Lower lobe of right lung (tissue), 2 donors: ENCODE measurements at regions not wholly inside any gene's neighbourhood (a gene's known extent, or its start where the extent isn't known, plus 50 kb on each side); places are given as distances from the start of the nearest gene placed in this dataset.

Experiments
- ATAC-seq, 2 donors: fragments of 200-7000 bp; cut with Tn5 transposase; one replicate each; pipeline ENCODE4 v1.9.1; 2020 to 2022; ENCODE audit warnings: mild to moderate bottlenecking in 2 of 2, moderate library complexity in 2 of 2
- DNase-seq: peaks from one replicate; pipeline ENCODE4 v3.0.0-alpha.2; 2020
- H3K27ac ChIP-seq: fragments of 200-600 bp; one replicate; pipeline ENCODE4 v1.8.0; 2022
- H3K27me3 ChIP-seq: fragments of 200-600 bp; one replicate; pipeline ENCODE4 v1.8.0; 2022; ENCODE audit warnings: low read depth
- H3K36me3 ChIP-seq: fragments of 200-600 bp; one replicate; pipeline ENCODE4 v1.8.0; 2022; ENCODE audit warnings: mild to moderate bottlenecking
- H3K4me1 ChIP-seq: fragments of 200-600 bp; one replicate; pipeline ENCODE4 v1.8.0; 2022
- H3K4me3 ChIP-seq: fragments of 200-600 bp; one replicate; pipeline ENCODE4 v1.8.0; 2022; ENCODE audit warnings: mild to moderate bottlenecking
- H3K9me3 ChIP-seq: fragments of 200-600 bp; one replicate; pipeline ENCODE4 v1.8.0; 2022
- intact Hi-C: fragments of 100-400 bp; cut with DNase I; formaldehyde crosslinking; loops from one replicate; pipeline ENCODE4 v1.11.0; 2022
- TF ChIP-seq, protein P1 (sequence below): fragments of 200-600 bp; IDR thresholded peaks from one replicate; pipeline ENCODE4 v1.8.0; 2022; ENCODE audit warnings: antibody characterized with exemption, mild to moderate bottlenecking
- donor health status: DM: no; HTN: yes; CAD: no; lungs with severe emphysema.

DNA sequence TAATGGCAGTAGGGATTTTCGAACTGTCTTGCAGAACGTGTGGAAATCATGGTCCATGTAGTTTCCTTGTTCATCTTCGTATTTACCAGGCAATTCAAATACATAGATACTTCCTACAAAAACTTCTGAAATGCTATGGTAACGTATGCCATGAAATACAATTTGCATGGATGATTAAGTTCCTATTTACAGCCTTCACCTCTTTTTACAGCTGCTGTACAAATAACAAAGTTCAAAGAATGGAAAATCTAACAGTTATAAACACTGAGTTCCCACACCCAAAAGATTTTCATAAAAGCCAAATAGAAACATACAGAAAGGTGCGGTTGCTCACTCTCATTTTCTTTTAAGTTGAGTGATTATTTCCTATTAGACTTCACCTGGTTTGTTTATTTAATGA is 115.8 kb upstream of the TNFSF11 start:
- intact Hi-C loops: no loop called here
- H3K4me3 ChIP-seq: no peak overlapping the region

DNA sequence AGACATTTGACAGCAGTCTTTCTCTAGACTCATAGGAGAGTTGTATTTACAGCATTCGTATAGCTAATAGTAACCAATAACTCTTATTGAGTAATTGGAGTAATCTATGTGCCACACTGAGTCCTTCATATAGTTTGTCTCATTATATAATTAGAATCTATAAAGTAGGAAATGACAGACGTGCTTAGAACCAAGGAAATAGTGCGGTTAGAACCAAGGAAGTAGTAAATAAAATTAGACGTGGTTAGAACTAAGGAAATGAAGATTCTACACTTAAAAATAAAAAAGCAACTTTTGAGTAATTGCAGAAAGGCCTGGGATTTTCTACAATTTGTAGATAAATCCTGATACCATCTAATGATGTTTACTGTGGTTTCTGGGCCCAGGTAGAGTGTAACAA is 107.8 kb upstream of the TNFSF11 start:
- H3K27me3 ChIP-seq: no peaks in the 10 kb centered on the region
- intact Hi-C loops: no loop called here
- no peak overlapping the region for H3K4me3 ChIP-seq
- no peak overlapping the region for H3K27ac ChIP-seq
- H3K36me3 ChIP-seq: no peaks in the 10 kb centered on the region
- TF ChIP-seq, protein P1, sequence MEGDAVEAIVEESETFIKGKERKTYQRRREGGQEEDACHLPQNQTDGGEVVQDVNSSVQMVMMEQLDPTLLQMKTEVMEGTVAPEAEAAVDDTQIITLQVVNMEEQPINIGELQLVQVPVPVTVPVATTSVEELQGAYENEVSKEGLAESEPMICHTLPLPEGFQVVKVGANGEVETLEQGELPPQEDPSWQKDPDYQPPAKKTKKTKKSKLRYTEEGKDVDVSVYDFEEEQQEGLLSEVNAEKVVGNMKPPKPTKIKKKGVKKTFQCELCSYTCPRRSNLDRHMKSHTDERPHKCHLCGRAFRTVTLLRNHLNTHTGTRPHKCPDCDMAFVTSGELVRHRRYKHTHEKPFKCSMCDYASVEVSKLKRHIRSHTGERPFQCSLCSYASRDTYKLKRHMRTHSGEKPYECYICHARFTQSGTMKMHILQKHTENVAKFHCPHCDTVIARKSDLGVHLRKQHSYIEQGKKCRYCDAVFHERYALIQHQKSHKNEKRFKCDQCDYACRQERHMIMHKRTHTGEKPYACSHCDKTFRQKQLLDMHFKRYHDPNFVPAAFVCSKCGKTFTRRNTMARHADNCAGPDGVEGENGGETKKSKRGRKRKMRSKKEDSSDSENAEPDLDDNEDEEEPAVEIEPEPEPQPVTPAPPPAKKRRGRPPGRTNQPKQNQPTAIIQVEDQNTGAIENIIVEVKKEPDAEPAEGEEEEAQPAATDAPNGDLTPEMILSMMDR: no peak
- ATAC-seq (no peak), DNase-seq (no peak)
- H3K9me3 ChIP-seq: peaks cover 7% of the 10 kb centered on the region
- no peaks in the 10 kb centered on the region for H3K4me1 ChIP-seq

More for the DNA sequence above, 115.8 kb upstream of the TNFSF11 start:
- ATAC-seq (no peak), DNase-seq (no peak)
- no peaks in the 10 kb centered on the region for H3K36me3 ChIP-seq
- no peaks in the 10 kb centered on the region for H3K27me3 ChIP-seq
- H3K4me1 ChIP-seq: no peaks in the 10 kb centered on the region
- H3K9me3 ChIP-seq: peaks cover 7% of the 10 kb centered on the region
- TF ChIP-seq, protein P1: no peak
- H3K27ac ChIP-seq: no peak overlapping the region

DNA sequence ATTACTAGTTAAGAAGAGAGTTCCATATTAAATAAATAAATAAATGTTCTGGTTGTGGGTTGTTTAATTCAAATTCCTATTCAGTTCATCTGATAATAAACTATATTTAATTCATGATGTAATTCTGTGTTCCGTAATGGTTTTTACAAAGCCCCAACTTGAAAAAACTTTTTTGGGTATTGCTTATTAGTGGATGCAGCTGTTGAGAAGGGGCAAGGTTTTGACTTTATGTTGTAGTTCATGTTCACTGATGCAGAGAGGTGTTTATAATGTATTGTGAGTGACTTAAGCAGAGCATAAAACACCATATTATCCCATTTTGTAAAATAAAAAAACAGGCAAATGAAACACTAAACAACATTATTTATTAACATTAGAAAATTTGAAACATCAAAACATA is 107.3 kb upstream of the TNFSF11 start:
- TF ChIP-seq, protein P1: no peak
- DNase-seq (no peak), ATAC-seq (no peak)
- H3K4me3 ChIP-seq: no peak overlapping the region
- no peak overlapping the region for H3K27ac ChIP-seq
- no peaks in the 10 kb centered on the region for H3K36me3 ChIP-seq
- no peaks in the 10 kb centered on the region for H3K4me1 ChIP-seq
- no peaks in the 10 kb centered on the region for H3K27me3 ChIP-seq
- peaks cover 6% of the 10 kb centered on the region for H3K9me3 ChIP-seq
- intact Hi-C loops: no loop called here

DNA sequence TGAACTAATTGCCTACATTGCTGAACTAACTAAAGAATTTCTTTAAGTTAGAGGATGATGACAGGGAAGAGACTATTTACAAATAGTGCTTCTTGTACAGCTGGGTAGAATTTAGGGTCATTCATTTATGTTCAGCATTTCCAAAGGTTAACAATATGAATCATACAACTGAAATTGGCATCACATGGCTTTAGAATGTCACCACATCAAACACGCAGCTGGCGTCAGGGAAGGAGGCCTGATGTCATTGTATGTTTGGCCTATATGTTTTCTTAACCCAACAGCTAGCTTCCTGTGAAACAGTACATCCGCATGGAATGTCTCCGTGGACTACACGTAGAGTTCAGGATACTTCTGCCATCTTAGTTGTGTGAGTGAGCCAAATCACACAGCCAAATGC is 99.0 kb upstream of the TNFSF11 start:
- H3K4me3 ChIP-seq: no peak overlapping the region
- H3K27me3 ChIP-seq: no peaks in the 10 kb centered on the region
- no peak for ATAC-seq
- H3K9me3 ChIP-seq: peaks cover 4% of the 10 kb centered on the region
- H3K27ac ChIP-seq: no peak overlapping the region
- intact Hi-C loops: no loop called here
- H3K4me1 ChIP-seq: no peaks in the 10 kb centered on the region
- no peaks in the 10 kb centered on the region for H3K36me3 ChIP-seq
- no peak for DNase-seq
- TF ChIP-seq, protein P1: no peak

DNA sequence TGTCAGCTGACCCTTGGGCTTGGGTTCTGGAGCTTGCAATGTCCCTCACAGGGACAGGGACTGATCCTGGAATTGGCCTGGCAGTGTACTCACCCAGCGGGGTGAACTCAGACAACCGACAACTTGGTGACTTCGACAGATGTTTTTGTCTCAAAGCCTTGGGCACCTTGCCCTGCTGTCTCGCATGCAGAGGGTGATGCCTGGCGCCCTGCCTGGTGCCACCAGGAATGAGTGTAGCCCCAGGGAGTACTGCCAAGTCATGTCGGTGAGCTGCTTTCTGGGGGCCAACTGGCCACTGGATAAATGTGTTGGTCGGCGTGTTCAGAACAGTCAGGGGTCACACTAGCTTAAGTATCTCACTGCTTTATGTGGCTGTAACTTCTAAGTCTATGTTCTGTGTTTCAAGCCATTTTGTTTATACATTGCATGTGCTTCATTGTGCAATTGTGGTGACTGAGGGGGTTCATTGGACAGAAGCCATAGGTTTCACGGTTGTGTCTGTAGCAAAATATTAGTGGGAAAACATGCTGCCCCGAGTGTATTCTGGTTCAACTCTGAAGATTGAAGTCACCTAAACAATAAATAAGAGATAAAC is 96.3 kb upstream of the TNFSF11 start:
- no peak overlapping the region for H3K4me3 ChIP-seq
- no peaks in the 10 kb centered on the region for H3K4me1 ChIP-seq
- ATAC-seq: no peak
- intact Hi-C loops: no loop called here
- no peaks in the 10 kb centered on the region for H3K27me3 ChIP-seq
- no peak for DNase-seq
- H3K27ac ChIP-seq: no peak overlapping the region
- TF ChIP-seq, protein P1: no peak
- H3K36me3 ChIP-seq: no peaks in the 10 kb centered on the region
- no peaks in the 10 kb centered on the region for H3K9me3 ChIP-seq
